Activated CD8-positive, alpha-beta memory T cell treated with anti-CD3 and anti-CD28 coated beads for 1 hour (primary cell): ENCODE measurements at regions not wholly inside any gene's neighbourhood (a gene's known extent, or its start where the extent isn't known, plus 50 kb on each side); places are given as distances from the start of the nearest gene placed in this dataset.

ENCODE experiments used
- DNase-seq, 2 donors: peaks; one replicate each; pipeline ENCODE4 v3.0.0-alpha.2; 2020; ENCODE audit warnings: low read depth in 1 of 2; ENCODE audit errors: extremely low read depth in 1 of 2

- DNase-seq, result no peak
These were observed 164.5 kb upstream of the ZFHX3 start for GRCh38 chr16:73212431-73212830.

- no peak for DNase-seq
These were observed 162.8 kb upstream of the ZFHX3 start for GRCh38 chr16:73210686-73211085.

DNA sequence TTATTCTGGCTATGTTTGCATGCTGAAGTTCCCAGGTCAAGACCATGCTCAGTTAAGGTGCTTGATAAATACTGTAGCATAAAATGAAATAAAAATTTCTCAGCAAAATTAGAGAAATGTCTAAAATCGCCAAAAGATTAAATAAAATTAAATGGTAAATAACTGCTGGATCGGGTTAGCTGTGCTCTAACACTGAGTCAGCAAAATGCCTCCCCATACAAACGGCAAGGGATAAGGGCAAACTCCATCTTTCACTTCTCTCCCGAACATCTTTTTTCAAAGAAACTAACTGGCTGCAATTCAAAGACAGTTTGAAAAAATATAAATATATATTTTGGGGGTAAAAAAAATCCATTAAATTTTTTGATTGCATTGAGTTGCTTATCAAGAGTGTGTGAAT, 162.2 kb upstream of the ZFHX3 start:
- no peak for DNase-seq

GRCh38 chr16:73209190-73209589, 161.3 kb upstream of the ZFHX3 start:
- DNase-seq, result no peak

- DNase-seq, result no peak
These were observed 158.3 kb upstream of the ZFHX3 start for GRCh38 chr16:73206151-73206707.

DNA sequence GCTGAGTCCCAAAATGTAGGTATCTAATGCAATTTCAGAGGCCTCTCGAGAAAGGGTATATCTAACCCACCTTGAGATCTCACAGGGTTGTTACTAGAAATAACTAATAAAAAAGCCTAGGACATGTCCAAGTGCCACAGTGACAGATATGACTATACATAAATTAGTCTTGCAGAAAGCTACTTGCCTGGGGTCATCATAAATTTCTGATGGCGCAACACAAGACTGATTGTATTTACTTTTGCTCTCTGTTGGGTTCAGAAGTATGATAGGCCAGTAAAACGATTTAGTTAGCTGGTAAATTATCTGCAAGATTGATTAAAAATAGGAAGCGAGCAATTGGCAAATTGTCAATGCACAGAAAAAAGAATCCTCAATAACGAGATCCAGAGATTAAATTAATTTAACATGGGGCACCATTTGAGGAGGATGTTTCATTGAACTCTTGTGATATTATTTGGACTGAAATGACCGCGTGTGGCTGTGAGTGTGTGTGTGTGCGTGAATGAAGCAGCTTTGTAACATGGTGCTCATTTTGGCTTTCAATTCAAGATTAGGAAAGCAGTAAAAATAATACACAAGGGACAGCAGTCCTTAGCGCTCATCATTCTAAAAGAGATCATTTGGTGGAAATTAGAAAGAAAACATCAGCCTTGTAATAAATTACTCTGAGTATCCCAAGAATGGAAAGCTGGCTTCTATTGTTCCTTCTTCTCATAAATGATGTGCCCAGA, 157.4 kb upstream of the ZFHX3 start:
- no peak for DNase-seq

DNA sequence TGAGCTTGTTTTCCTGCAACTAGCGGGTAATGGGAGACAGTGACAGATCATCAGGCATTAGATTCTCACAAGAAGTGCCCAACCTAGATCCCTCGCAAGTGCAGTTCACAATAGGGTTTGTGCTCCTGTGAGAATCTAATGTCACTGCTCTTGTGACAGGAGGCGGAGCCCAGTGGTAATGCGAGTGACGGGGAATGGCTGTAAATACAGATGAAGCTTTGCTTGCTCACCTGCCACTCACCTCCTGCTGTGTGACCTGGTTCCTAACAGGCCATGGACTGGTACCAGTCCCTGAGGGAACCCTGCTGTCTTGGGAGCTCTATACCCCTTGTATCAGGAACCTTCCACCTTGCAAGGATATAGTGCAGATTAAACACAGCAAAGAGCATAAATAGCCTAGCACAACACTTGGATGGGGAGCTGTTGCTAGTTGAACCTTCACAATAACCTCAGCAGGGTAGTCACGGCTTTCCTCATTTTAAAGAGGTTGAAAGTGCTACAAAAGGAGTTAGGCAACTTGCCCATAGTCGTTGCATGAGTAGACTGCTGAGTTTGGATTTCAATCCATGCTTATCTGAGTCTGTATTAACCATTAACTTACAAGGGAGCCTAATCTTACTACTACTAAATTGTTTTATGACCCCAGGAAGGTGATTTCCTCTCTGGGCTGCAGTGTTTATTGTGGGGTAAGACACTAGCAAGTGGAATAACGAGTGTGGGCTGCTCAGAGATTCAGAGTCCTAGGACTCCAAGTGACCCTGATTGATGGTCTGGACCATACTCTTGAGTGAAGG, 156.6 kb upstream of the ZFHX3 start:
- no peak for DNase-seq

GRCh38 chr16:73202161-73202729, 154.3 kb upstream of the ZFHX3 start:
- no peak for DNase-seq

- DNase-seq, result no peak
These were observed 151.3 kb upstream of the ZFHX3 start for GRCh38 chr16:73199214-73199613.

DNA sequence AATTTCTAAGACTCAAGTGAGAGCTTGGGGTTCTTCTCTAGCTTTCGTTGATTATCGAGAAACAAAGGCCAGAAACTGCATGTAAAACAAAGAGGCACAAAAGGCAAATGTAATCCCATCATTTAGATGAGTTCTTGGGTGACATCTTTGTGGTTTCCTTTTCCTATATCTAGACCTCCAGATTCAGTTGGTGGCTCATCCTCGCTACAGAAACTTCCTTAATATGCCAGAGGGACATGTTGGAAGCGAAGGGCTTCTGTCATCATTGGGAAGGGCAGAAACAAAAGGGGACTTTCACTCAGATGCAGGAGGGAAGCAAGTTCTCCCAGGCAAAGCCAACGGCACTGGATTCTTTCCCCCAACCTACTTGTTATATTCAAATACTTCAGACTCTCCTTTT, 150.6 kb upstream of the ZFHX3 start:
- no peak for DNase-seq

- no peak for DNase-seq
These were observed 149.7 kb upstream of the ZFHX3 start for GRCh38 chr16:73197598-73197997.

DNA sequence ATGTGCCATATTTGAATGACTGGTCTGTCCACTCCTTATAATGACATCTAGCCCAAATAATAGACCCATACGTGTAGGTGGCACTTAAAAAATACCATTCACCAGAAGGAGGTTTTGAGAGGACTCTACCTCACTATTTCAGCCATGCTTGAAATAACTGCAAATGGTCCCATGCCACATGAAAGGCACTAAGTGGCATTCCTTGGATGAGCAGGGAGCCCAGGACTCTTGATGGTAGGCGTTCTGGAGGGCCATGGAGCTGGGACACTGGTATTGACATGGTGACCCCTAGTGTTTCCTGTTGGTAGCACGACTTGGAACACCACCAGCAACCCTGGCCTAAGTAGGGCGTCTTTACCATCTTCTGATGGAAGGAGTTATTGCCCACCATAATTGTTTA, 148.7 kb upstream of the ZFHX3 start:
- DNase-seq, result no peak

DNA sequence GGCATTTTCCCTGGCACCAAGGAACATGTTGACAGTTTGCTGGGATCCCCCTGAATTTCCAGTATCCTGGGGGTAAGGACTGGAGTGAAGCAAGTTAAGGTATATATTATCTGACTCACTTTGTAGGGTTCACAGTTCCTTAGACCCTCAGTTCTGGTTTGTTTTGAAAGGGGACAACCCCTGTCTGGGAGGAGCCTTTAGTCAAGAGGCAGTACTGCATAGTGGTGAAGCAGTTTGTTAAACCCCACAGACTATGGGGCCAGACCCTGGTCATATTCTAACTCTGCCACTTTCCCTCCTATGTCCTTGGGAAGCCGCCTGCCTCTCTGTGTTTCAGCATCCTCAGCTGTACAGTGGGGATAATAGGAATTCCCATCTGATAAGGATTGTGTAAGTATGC, 145.5 kb upstream of the ZFHX3 start:
- DNase-seq, result no peak

- DNase-seq, result no peak
These were observed 144.4 kb upstream of the ZFHX3 start for GRCh38 chr16:73192232-73192894.

GRCh38 chr16:73191660-73192046, 143.7 kb upstream of the ZFHX3 start:
- no peak for DNase-seq

- DNase-seq, result no peak
These were observed 143.0 kb upstream of the ZFHX3 start for GRCh38 chr16:73190688-73191659.

DNA sequence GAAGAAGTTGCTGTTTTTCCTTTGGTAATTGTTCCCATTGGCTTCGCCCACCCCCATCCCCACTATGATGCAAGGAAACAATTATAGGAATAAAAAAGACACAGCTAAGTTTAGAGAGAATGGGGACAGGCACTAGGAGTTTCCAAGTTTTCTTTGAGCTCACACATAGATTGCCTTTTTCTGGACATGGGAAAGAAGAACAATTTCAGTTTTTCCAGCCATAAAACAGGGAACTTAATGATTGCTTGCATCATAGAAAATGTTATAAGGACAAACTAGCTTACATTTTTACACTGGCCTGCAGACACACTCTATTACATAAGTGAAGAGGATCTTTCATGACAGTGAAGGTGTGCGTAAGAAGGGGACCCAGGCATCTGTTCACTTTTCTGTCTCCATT, 142.3 kb upstream of the ZFHX3 start:
- no peak for DNase-seq

DNA sequence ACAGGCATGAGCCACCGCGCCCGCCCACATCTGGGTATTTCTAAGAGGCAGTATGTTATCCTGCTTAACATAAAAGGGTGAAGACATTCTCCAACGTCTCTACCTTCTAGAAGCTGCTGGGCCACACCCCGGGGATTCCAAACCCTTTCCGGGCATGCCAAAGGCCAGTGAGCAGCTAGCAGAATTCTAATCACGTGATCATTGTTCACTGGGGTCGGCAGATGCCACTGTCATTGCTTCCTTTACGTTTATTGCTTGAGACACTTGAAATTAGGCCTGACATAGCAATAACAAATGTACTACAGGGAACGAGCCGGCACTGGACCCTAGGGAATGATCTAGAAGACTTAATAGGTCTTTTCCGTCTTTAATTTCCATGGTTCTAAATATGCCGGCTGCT, 141.2 kb upstream of the ZFHX3 start:
- DNase-seq, result no peak

GRCh38 chr16:73186752-73187601, 139.0 kb upstream of the ZFHX3 start:
- DNase-seq, result no peak
